ENCODE measurements at regions not wholly inside any gene's neighbourhood (a gene's known extent, or its start where the extent isn't known, plus 50 kb on each side); places are given as distances from the start of the nearest gene placed in this dataset.

GRCh38 chr11:25593221-25593620 lies 738.7 kb upstream of the ANO3 start:
- no peaks in the 10 kb centered on the region for H4K20me1 ChIP-seq
- H3K4me2 ChIP-seq = no peak overlapping the region
- H3K27me3 ChIP-seq = no peaks in the 10 kb centered on the region
- H3K9ac ChIP-seq = no peak overlapping the region
- H3K36me3 ChIP-seq = no peaks in the 10 kb centered on the region
- H3K4me3 ChIP-seq = no peak overlapping the region
- no peak overlapping the region for H3K27ac ChIP-seq
- H3K9me3 ChIP-seq = no peaks in the 10 kb centered on the region
- no peaks in the 10 kb centered on the region for H3K4me1 ChIP-seq
- TF ChIP-seq Cebpa-rat (IDR thresholded peaks at IDR 0.05) = no peak

GRCh38 chr11:25596701-25597100 lies 735.2 kb upstream of the ANO3 start:
- Histone ChIP-seq H3K27ac (no peak overlapping the region), H3K27me3 (no peaks in the 10 kb centered on the region), H3K9me3 (no peaks in the 10 kb centered on the region), H3K4me1 (no peaks in the 10 kb centered on the region), H4K20me1 (no peaks in the 10 kb centered on the region), H3K9ac (no peak overlapping the region), H3K4me3 (no peak overlapping the region), H3K36me3 (no peaks in the 10 kb centered on the region), H3K4me2 (no peak overlapping the region)
- TF ChIP-seq Cebpa-rat (IDR thresholded peaks at IDR 0.05) = no peak

GRCh38 chr11:25597696-25598095 lies 734.2 kb upstream of the ANO3 start:
- H3K4me1 ChIP-seq = no peaks in the 10 kb centered on the region
- no peaks in the 10 kb centered on the region for H3K36me3 ChIP-seq
- no peak for TF ChIP-seq Cebpa-rat (IDR thresholded peaks at IDR 0.05)
- no peak overlapping the region for H3K4me3 ChIP-seq
- no peaks in the 10 kb centered on the region for H3K27me3 ChIP-seq
- no peak overlapping the region for H3K9ac ChIP-seq
- H3K9me3 ChIP-seq = no peaks in the 10 kb centered on the region
- H3K27ac ChIP-seq = no peak overlapping the region
- no peak overlapping the region for H3K4me2 ChIP-seq
- no peaks in the 10 kb centered on the region for H4K20me1 ChIP-seq

GRCh38 chr11:25602149-25602548 lies 729.8 kb upstream of the ANO3 start:
- Histone ChIP-seq H3K9me3 (no peaks in the 10 kb centered on the region), H3K4me1 (no peaks in the 10 kb centered on the region), H4K20me1 (no peaks in the 10 kb centered on the region), H3K27me3 (no peaks in the 10 kb centered on the region), H3K4me2 (no peak overlapping the region), H3K4me3 (no peak overlapping the region), H3K27ac (no peak overlapping the region), H3K36me3 (no peaks in the 10 kb centered on the region), H3K9ac (no peak overlapping the region)
- no peak for TF ChIP-seq Cebpa-rat (IDR thresholded peaks at IDR 0.05)

GRCh38 chr11:25602959-25603358 lies 729.0 kb upstream of the ANO3 start:
- Histone ChIP-seq H3K36me3 (no peaks in the 10 kb centered on the region), H3K27me3 (no peaks in the 10 kb centered on the region), H3K9ac (no peak overlapping the region), H4K20me1 (no peaks in the 10 kb centered on the region), H3K4me1 (no peaks in the 10 kb centered on the region), H3K4me3 (no peak overlapping the region), H3K9me3 (no peaks in the 10 kb centered on the region), H3K27ac (no peak overlapping the region), H3K4me2 (no peak overlapping the region)
- TF ChIP-seq Cebpa-rat (IDR thresholded peaks at IDR 0.05) = no peak

- Histone ChIP-seq H3K27me3 (no peaks in the 10 kb centered on the region), H3K4me1 (no peaks in the 10 kb centered on the region), H3K9me3 (peaks cover 15% of the 10 kb centered on the region), H4K20me1 (no peaks in the 10 kb centered on the region), H3K36me3 (no peaks in the 10 kb centered on the region), H3K4me2 (no peak overlapping the region), H3K27ac (no peak overlapping the region), H3K9ac (no peak overlapping the region), H3K4me3 (no peak overlapping the region)
- TF ChIP-seq Cebpa-rat (IDR thresholded peaks at IDR 0.05) = no peak
Measured at GRCh38 chr11:25612806-25613205, 719.1 kb upstream of the ANO3 start.

- Histone ChIP-seq H3K9ac (no peak overlapping the region), H3K9me3 (peaks cover 15% of the 10 kb centered on the region), H3K4me1 (no peaks in the 10 kb centered on the region), H3K27ac (no peak overlapping the region), H3K36me3 (no peaks in the 10 kb centered on the region), H3K4me2 (no peak overlapping the region), H4K20me1 (no peaks in the 10 kb centered on the region), H3K4me3 (no peak overlapping the region), H3K27me3 (no peaks in the 10 kb centered on the region)
- no peak for TF ChIP-seq Cebpa-rat (IDR thresholded peaks at IDR 0.05)
Measured at GRCh38 chr11:25613451-25613850, 718.5 kb upstream of the ANO3 start.

GRCh38 chr11:25613865-25614264 lies 718.1 kb upstream of the ANO3 start:
- Histone ChIP-seq H3K27ac (no peak overlapping the region), H3K36me3 (no peaks in the 10 kb centered on the region), H3K27me3 (no peaks in the 10 kb centered on the region), H3K4me2 (no peak overlapping the region), H3K4me1 (no peaks in the 10 kb centered on the region), H4K20me1 (no peaks in the 10 kb centered on the region), H3K9ac (no peak overlapping the region), H3K9me3 (peaks cover 15% of the 10 kb centered on the region), H3K4me3 (no peak overlapping the region)
- TF ChIP-seq Cebpa-rat (IDR thresholded peaks at IDR 0.05) = no peak

- no peak for TF ChIP-seq Cebpa-rat (IDR thresholded peaks at IDR 0.05)
- Histone ChIP-seq H4K20me1 (no peaks in the 10 kb centered on the region), H3K4me3 (no peak overlapping the region), H3K27ac (no peak overlapping the region), H3K27me3 (no peaks in the 10 kb centered on the region), H3K36me3 (no peaks in the 10 kb centered on the region), H3K4me1 (no peaks in the 10 kb centered on the region), H3K9me3 (peaks cover 13% of the 10 kb centered on the region), H3K9ac (no peak overlapping the region), H3K4me2 (no peak overlapping the region)
Measured at GRCh38 chr11:25615069-25615468, 716.9 kb upstream of the ANO3 start.

GRCh38 chr11:25615841-25616240 lies 716.1 kb upstream of the ANO3 start:
- Histone ChIP-seq H3K4me1 (no peaks in the 10 kb centered on the region), H3K27me3 (no peaks in the 10 kb centered on the region), H3K4me3 (no peak overlapping the region), H3K9ac (no peak overlapping the region), H3K36me3 (no peaks in the 10 kb centered on the region), H3K4me2 (no peak overlapping the region), H3K9me3 (peaks cover 6% of the 10 kb centered on the region), H4K20me1 (no peaks in the 10 kb centered on the region), H3K27ac (no peak overlapping the region)
- no peak for TF ChIP-seq Cebpa-rat (IDR thresholded peaks at IDR 0.05)

- Histone ChIP-seq H3K36me3 (no peaks in the 10 kb centered on the region), H4K20me1 (no peaks in the 10 kb centered on the region), H3K4me1 (no peaks in the 10 kb centered on the region), H3K4me2 (no peak overlapping the region), H3K27ac (no peak overlapping the region), H3K9ac (no peak overlapping the region), H3K9me3 (0 out of 2 replicates have a peak, but pooled peaks cover 4% of the 10 kb centered on the region), H3K4me3 (no peak overlapping the region), H3K27me3 (no peaks in the 10 kb centered on the region)
- TF ChIP-seq Cebpa-rat (IDR thresholded peaks at IDR 0.05) = no peak
Measured at GRCh38 chr11:25625094-25625493, 706.8 kb upstream of the ANO3 start.
